Fibroblast of mammary gland (primary cell): ENCODE measurements at regions not wholly inside any gene's neighbourhood (a gene's known extent, or its start where the extent isn't known, plus 50 kb on each side); places are given as distances from the start of the nearest gene placed in this dataset.

ENCODE experiments used
- DNase-seq: peaks from one replicate; pipeline ENCODE4 v3.0.0-alpha.2; 2010; ENCODE audit warnings: low read depth
- H3K4me3 ChIP-seq: 2 replicates; pipeline ENCODE4 v1.5.1; 2011; ENCODE audit warnings: low read depth, mild to moderate bottlenecking, low read length, moderate library complexity; ENCODE audit not compliant: control insufficient read depth
- CTCF ChIP-seq: conservative IDR thresholded peaks from 2 replicates; pipeline ENCODE4 v1.5.1; 2011; ENCODE audit warnings: low read depth, low read length, inconsistent platforms; ENCODE audit not compliant: control insufficient read depth, insufficient read depth

GRCh38 chr13:40028446-40028845 lies 373.0 kb downstream of the COG6 start:
- H3K4me3 ChIP-seq = no peak overlapping the region
- DNase-seq = no peak
- no peak for TF ChIP-seq CTCF

- H3K4me3 ChIP-seq = no peak overlapping the region
- no peak for TF ChIP-seq CTCF
- DNase-seq = peak; percentile 86
These were observed 375.6 kb downstream of the COG6 start for GRCh38 chr13:40031031-40031430.

GRCh38 chr13:40039061-40039460 lies 383.6 kb downstream of the COG6 start:
- no peak for TF ChIP-seq CTCF
- no peak for DNase-seq
- H3K4me3 ChIP-seq = no peak overlapping the region

GRCh38 chr13:40042991-40043390 lies 387.5 kb downstream of the COG6 start:
- H3K4me3 ChIP-seq = no peak overlapping the region
- no peak for DNase-seq
- TF ChIP-seq CTCF = no peak

- DNase-seq = no peak
- no peak overlapping the region for H3K4me3 ChIP-seq
- TF ChIP-seq CTCF = no peak
These were observed 388.3 kb downstream of the COG6 start for GRCh38 chr13:40043764-40044163.

GRCh38 chr13:40047322-40047771 lies 391.9 kb downstream of the COG6 start:
- no peak for TF ChIP-seq CTCF
- no peak for DNase-seq
- H3K4me3 ChIP-seq = no peak overlapping the region

- no peak for TF ChIP-seq CTCF
- no peak overlapping the region for H3K4me3 ChIP-seq
- DNase-seq = no peak
These were observed 393.1 kb downstream of the COG6 start for GRCh38 chr13:40048551-40048950.
